OCI-LY1 (cell line): ENCODE measurements at regions not wholly inside any gene's neighbourhood (a gene's known extent, or its start where the extent isn't known, plus 50 kb on each side); places are given as distances from the start of the nearest gene placed in this dataset.

Experiments
- CTCF ChIP-seq: fragments of 200-600 bp; sonication (generic), shearing (Covaris generic); IDR thresholded peaks from 2 replicates; pipeline ENCODE4 v1.5.1; 2017; ENCODE audit warnings: mild to moderate bottlenecking, antibody characterized with exemption, low read length, moderate library complexity, mixed read lengths
- EZH2 ChIP-seq: fragments of 200-600 bp; sonication (generic), shearing (Covaris generic); IDR thresholded peaks from 2 replicates; pipeline ENCODE4 v1.8.0; 2017; ENCODE audit warnings: borderline replicate concordance, mixed run types, mild to moderate bottlenecking, antibody characterized with exemption, low read length, moderate library complexity, mixed read lengths

GRCh38 chr4:130648570-130648969 lies 1552.6 kb downstream of the C4orf33 start:
- TF ChIP-seq EZH2, result no peak
- no peak for TF ChIP-seq CTCF
